ENCODE measurements at regions not wholly inside any gene's neighbourhood (a gene's known extent, or its start where the extent isn't known, plus 50 kb on each side); places are given as distances from the start of the nearest gene placed in this dataset.
"Not testable (repeated sequence)": the region's sequence is repeated elsewhere in the genome, so short reads cannot be mapped to it uniquely, and the experiment has no call there.

- not testable (repeated sequence) for H3K4me3 ChIP-seq (ENCODE audit: low read depth, low read length); DNase-seq (ENCODE audit: low read depth)
Measured at GRCh38 chr13:86253497-86253896, 454.3 kb upstream of the SLITRK6 start.

GRCh38 chr13:86255820-86256219 lies 456.6 kb upstream of the SLITRK6 start:
- DNase-seq (ENCODE audit: low read depth); H3K4me3 ChIP-seq (ENCODE audit: low read depth, low read length): not testable (repeated sequence)

GRCh38 chr13:86269511-86269910 lies 470.3 kb upstream of the SLITRK6 start:
- H3K4me3 ChIP-seq (ENCODE audit: low read depth, low read length) = no peak overlapping the region
- DNase-seq (ENCODE audit: low read depth) = no peak
- no peak for TF ChIP-seq CTCF (IDR thresholded peaks at IDR 0.05; ENCODE audit: low read depth, low read length, missing control alignments)

GRCh38 chr13:86282442-86282841 lies 483.2 kb upstream of the SLITRK6 start:
- no peak for TF ChIP-seq CTCF (IDR thresholded peaks at IDR 0.05; ENCODE audit: low read depth, low read length, missing control alignments)
- no peak for DNase-seq (ENCODE audit: low read depth)

GRCh38 chr13:86283031-86283430 lies 483.8 kb upstream of the SLITRK6 start:
- no peak for DNase-seq (ENCODE audit: low read depth)
- no peak overlapping the region for H3K4me3 ChIP-seq (ENCODE audit: low read depth, low read length)
- no peak for TF ChIP-seq CTCF (IDR thresholded peaks at IDR 0.05; ENCODE audit: low read depth, low read length, missing control alignments)

More at GRCh38 chr13:86282442-86282841, 483.2 kb upstream of the SLITRK6 start:
- no peak overlapping the region for H3K4me3 ChIP-seq (ENCODE audit: low read depth, low read length)

- TF ChIP-seq CTCF (IDR thresholded peaks at IDR 0.05; ENCODE audit: low read depth, low read length, missing control alignments) = no peak
- no peak for DNase-seq (ENCODE audit: low read depth)
- no peak overlapping the region for H3K4me3 ChIP-seq (ENCODE audit: low read depth, low read length)
Measured at GRCh38 chr13:86298725-86299124, 499.5 kb upstream of the SLITRK6 start.

GRCh38 chr13:86299128-86299527 lies 499.9 kb upstream of the SLITRK6 start:
- H3K4me3 ChIP-seq (ENCODE audit: low read depth, low read length) = no peak overlapping the region
- no peak for TF ChIP-seq CTCF (IDR thresholded peaks at IDR 0.05; ENCODE audit: low read depth, low read length, missing control alignments)
- no peak for DNase-seq (ENCODE audit: low read depth)

GRCh38 chr13:86309881-86310280 lies 510.7 kb upstream of the SLITRK6 start:
- no peak overlapping the region for H3K4me3 ChIP-seq (ENCODE audit: low read depth, low read length)
- TF ChIP-seq CTCF (IDR thresholded peaks at IDR 0.05; ENCODE audit: low read depth, low read length, missing control alignments) = no peak
- DNase-seq (ENCODE audit: low read depth) = no peak
